Heart left ventricle (tissue), 16 donors: ENCODE measurements at regions not wholly inside any gene's neighbourhood (a gene's known extent, or its start where the extent isn't known, plus 50 kb on each side); places are given as distances from the start of the nearest gene placed in this dataset.

Source experiments
- ATAC-seq, 4 donors: fragments of 200-7000 bp; cut with Tn5 transposase; one replicate each; pipeline ENCODE4 v1.9.1; 2020 to 2022; ENCODE audit warnings: moderate library complexity in 4 of 4, mild to moderate bottlenecking in 3 of 4, moderate number of reproducible peaks in 1 of 4
- DNase-seq, 5 donors: peaks; one replicate each; pipeline ENCODE4 v3.0.0-alpha.2; 2020
- H3K27ac ChIP-seq, 12 donors: fragments of 200-600 bp; sonication (generic) in 4 of 12; one replicate each; pipeline versions ENCODE4 v1.5.0 to v1.8.0; 2016 to 2022; ENCODE audit warnings: mild to moderate bottlenecking in 2 of 12
- H3K27me3 ChIP-seq, 9 donors: fragments of 200-600 bp; sonication (generic) in 2 of 9; one replicate each; pipeline versions ENCODE4 v1.5.1 to v1.8.0; 2016 to 2022; ENCODE audit warnings: mild to moderate bottlenecking in 3 of 9
- H3K36me3 ChIP-seq, 9 donors: fragments of 200-600 bp; sonication (generic) in 2 of 9; one replicate each; pipeline versions ENCODE4 v1.5.0 to v1.8.0; 2018 to 2022; ENCODE audit warnings: mild to moderate bottlenecking in 2 of 9
- H3K4me1 ChIP-seq, 12 donors: fragments of 200-600 bp; sonication (generic) in 4 of 12; one replicate each; pipeline versions ENCODE4 v1.5.0 to v1.8.0; 2016 to 2022; ENCODE audit warnings: mild to moderate bottlenecking in 3 of 12
- H3K4me3 ChIP-seq, 12 donors: fragments of 200-600 bp; sonication (generic) in 4 of 12; one replicate each; pipeline versions ENCODE4 v1.5.0 to v1.8.0; 2017 to 2022; ENCODE audit warnings: mild to moderate bottlenecking in 9 of 12, moderate library complexity in 4 of 12
- H3K9me3 ChIP-seq, 12 donors: fragments of 200-600 bp; sonication (generic) in 4 of 12; one replicate each; pipeline versions ENCODE4 v1.5.0 to v1.8.0; 2016 to 2022; ENCODE audit warnings: mild to moderate bottlenecking in 1 of 12
- CTCF ChIP-seq, 12 donors: fragments of 200-600 bp; sonication (generic) in 4 of 12; IDR thresholded peaks; one replicate each; pipeline versions ENCODE4 v1.5.0 to v1.8.0; 2018 to 2022; ENCODE audit warnings: antibody characterized with exemption in 12 of 12, mild to moderate bottlenecking in 5 of 12
- POLR2A ChIP-seq, 2 donors: fragments of 450-650 bp; IDR thresholded peaks; one replicate each; pipeline ENCODE4 v1.6.1; 2017; ENCODE audit warnings: antibody characterized with exemption in 2 of 2, mild to moderate bottlenecking in 2 of 2, moderate library complexity in 2 of 2
- WGBS, 4 donors: extraction: QIAGEN DNeasy Blood & Tissue Kit in 2 of 4; methylation state at CpG; one replicate each; pipeline versions ENCODE4 v1.1.5 to v1.1.7; 2013 to 2018; 5-methylcytosine and 5-hydroxymethylcytosine counted together
- intact Hi-C, 10 donors: fragments of 100-400 bp; cut with DNase I; formaldehyde crosslinking; loops; one replicate each; pipeline versions ENCODE4 v1.11.1 to v1.14.2; 2022
- donor health status: ischemic (EF 13 %, LVEDD 7.1; RV severe dilation, severe dysfunction).
- donor health status: healthy with polysubstance abuse.
- donor health status: DM: no; HTN: yes; CAD: no.
- donor health status: DM: no; HTN: no; CAD: no.
- donor health status: ischemic (EF 25% LVEDD 6.9; RV normal size, moderate dysfunction).
- donor health status: ischemic (EF 25% LVEDD 5.7; RV mildly dilated, moderate dysfunction).
- donor health status: healthy.
- donor health status: DM: yes; HTN: yes; CAD: no.
- donor health status: ischemic (EF 35%, LVEDD 5.7; RV mildly dilated, moderate dysfunction).
- donor health status: nonischemic (EF 11% LVEDD 7.7; RV severe dilation, severe dysfunction).
- donor health status: DM: yes; HTN: yes; CAD: no.
- donor health status: PGD.
- donor health status: ischemic (EF 29% LVEDD 5.4; RV normal size, mild dysfunction).
- donor health status: nonischemic (EF 23%, LVEDD 6.1; RV moderate dilation, normal function).

DNA sequence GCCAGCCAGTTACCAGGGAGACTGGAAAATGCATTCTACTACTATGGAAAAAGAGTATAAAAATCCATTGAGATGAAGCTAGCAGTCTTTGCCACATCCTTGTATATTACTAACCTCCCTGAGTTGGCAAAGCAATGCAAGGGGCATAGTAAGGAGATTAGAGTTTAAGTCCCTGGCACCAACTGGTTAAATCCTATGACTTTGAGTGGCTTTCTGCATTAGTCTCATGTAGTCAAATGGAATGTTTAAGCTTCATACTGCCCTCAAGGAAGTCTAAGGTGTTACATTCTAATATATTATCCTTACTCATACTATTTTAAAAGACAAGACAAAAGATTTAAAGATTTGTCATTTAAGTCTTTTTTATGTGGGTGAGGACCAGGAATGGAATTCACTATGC is 110.1 kb downstream of the INHBA start:
- no peak for ATAC-seq
- no peak for DNase-seq
- intact Hi-C loops = no loop called here
- H3K9me3 ChIP-seq = peaks cover 0 to 22% (median 9%) of the 10 kb centered on the region in 12 donors
- no peaks in the 10 kb centered on the region for H3K36me3 ChIP-seq
- no peak overlapping the region for H3K4me3 ChIP-seq
- no peaks in the 10 kb centered on the region for H3K27me3 ChIP-seq
- TF ChIP-seq POLR2A (IDR thresholded peaks at IDR 0.05) = no peak
- no peak for TF ChIP-seq CTCF (IDR thresholded peaks at IDR 0.05)
- no peaks in the 10 kb centered on the region for H3K4me1 ChIP-seq
- no peak overlapping the region for H3K27ac ChIP-seq

GRCh38 chr7:41592236-41592635 is 110.7 kb downstream of the INHBA start:
- no peaks in the 10 kb centered on the region for H3K4me1 ChIP-seq
- no peaks in the 10 kb centered on the region for H3K27me3 ChIP-seq
- H3K36me3 ChIP-seq = no peaks in the 10 kb centered on the region
- H3K4me3 ChIP-seq = no peak overlapping the region
- peaks cover 0 to 17% (median 6%) of the 10 kb centered on the region in 12 donors for H3K9me3 ChIP-seq
- H3K27ac ChIP-seq = no peak overlapping the region
- DNase-seq (no peak), ATAC-seq (no peak)
- WGBS, 4 donors = 86 to 97% (median 90%) methylated on average over 1 of the region's 1 CpG
- intact Hi-C loops = no loop called here
- TF ChIP-seq CTCF (IDR thresholded peaks at IDR 0.05) = no peak

- Histone ChIP-seq H3K27ac (no peak overlapping the region), H3K27me3 (no peaks in the 10 kb centered on the region), H3K36me3 (no peaks in the 10 kb centered on the region), H3K4me1 (no peaks in the 10 kb centered on the region), H3K4me3 (no peak overlapping the region), H3K9me3 (peaks cover 0 to 6% (median 0%) of the 10 kb centered on the region in 12 donors)
- DNase-seq = no peak
- intact Hi-C loops = no loop called here
- no peak for ATAC-seq
- 89 to 96% (median 94%) methylated on average over 1 of the region's 1 CpG for WGBS, 4 donors
- TF ChIP-seq POLR2A (IDR thresholded peaks at IDR 0.05) = no peak
- no peak for TF ChIP-seq CTCF (IDR thresholded peaks at IDR 0.05)
Observed at GRCh38 chr7:41590986-41591385, 111.9 kb downstream of the INHBA start.

DNA sequence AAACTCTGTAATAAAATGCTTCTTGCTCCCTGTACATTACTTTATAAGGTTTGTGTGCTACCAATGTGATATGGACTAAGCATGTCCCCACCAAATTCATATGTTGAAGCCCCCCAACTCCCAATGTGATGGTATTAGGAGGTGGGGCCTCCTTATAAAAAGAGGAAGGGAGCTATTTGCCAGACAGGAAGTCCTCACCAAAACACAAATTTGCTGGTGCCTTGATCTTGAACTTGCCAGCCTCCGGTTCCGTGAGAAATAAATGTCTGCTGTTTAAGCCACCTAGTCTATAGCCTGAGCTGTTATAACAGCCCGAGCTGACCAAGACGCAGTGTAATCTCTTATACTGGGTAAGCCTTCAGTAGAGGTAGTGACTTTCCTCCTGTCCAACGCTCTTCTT is 114.5 kb downstream of the INHBA start:
- DNase-seq (no peak), ATAC-seq (no peak)
- 85 to 92% (median 88%) methylated on average over 5 of the region's 5 CpGs for WGBS, 4 donors
- Histone ChIP-seq H3K4me1 (no peaks in the 10 kb centered on the region), H3K27me3 (no peaks in the 10 kb centered on the region), H3K9me3 (peaks cover 0 to 6% (median 0%) of the 10 kb centered on the region in 12 donors), H3K27ac (no peak overlapping the region), H3K4me3 (no peak overlapping the region), H3K36me3 (no peaks in the 10 kb centered on the region)
- TF ChIP-seq POLR2A (IDR thresholded peaks at IDR 0.05) (no peak), CTCF (IDR thresholded peaks at IDR 0.05) (no peak)
- intact Hi-C loops = no loop called here
